ENCODE measurements at regions not wholly inside any gene's neighbourhood (a gene's known extent, or its start where the extent isn't known, plus 50 kb on each side); places are given as distances from the start of the nearest gene placed in this dataset.
"Not testable (repeated sequence)": the region's sequence is repeated elsewhere in the genome, so short reads cannot be mapped to it uniquely, and the experiment has no call there.

DNA sequence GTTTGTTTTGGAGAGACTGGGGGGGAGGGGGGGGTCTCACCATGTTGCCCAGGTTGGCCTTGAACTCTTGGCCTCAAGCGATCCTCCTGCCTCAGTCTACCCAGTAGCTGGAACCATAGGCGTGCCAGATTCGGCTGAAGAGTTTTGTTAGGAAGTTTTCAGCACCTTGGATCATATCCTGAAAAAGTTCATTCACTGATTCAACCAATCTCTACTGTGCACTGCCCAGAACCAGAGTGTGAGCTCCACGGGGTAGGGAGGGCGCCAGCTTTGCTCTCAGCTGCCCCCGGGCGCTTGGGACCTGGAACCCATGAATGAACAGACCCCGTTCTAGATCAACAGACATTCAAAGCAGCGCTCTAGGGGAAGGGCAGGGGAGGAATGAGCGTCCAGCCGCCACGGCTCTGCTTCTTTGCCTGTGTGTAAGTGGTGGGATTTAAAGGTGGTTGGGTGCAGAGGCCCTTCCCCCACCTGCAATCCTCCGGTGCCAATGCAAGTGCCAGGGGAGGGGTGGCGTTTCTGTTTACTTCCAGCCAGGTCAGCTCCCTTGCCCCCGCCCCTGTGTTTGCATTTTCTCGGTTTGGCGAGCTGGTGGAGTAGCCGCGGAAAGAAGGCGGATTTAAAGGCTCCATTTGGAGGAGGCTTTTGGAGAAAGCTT lies 176.2 kb downstream of the OR4M2 start:
- H3K27ac ChIP-seq (ENCODE audit: control insufficient read depth, insufficient read depth, low read length); dilution Hi-C loops (cut with MboI; ENCODE audit: extremely low pct_ligation_motif_present, low sequenced_read_pairs); H2AFZ ChIP-seq (ENCODE audit: control insufficient read depth, low read length); H3K27me3 ChIP-seq (ENCODE audit: control insufficient read depth, extremely low read depth, insufficient read depth, low read length); H3K9ac ChIP-seq (ENCODE audit: control insufficient read depth, extremely low read depth, insufficient read depth, low read length); H3K4me3 ChIP-seq (ENCODE audit: control insufficient read depth in 2 of 3, extremely low read depth in 1 of 3, insufficient read depth in 2 of 3, low read depth in 1 of 3, low read length in 3 of 3); FAIRE-seq; H3K4me1 ChIP-seq (ENCODE audit: control insufficient read depth, extremely low read depth, insufficient read depth, low read length); H4K20me1 ChIP-seq (ENCODE audit: control insufficient read depth, extremely low read depth, insufficient read depth, low read length); H3K9me1 ChIP-seq (ENCODE audit: control insufficient read depth, extremely low read depth, insufficient read depth, low read length); DNase-seq (ENCODE audit: low read depth, low spot score); H3K79me2 ChIP-seq (ENCODE audit: control insufficient read depth, insufficient read depth, low read length); H3K36me3 ChIP-seq (ENCODE audit: control insufficient read depth in 2 of 2, extremely low read depth in 1 of 2, insufficient read depth in 2 of 2, low read length in 2 of 2); H3K4me2 ChIP-seq (ENCODE audit: control insufficient read depth, extremely low read depth, insufficient read depth, low read depth, low read length): not testable (repeated sequence)
- H3K9me3 ChIP-seq (ENCODE audit: control insufficient read depth, low read depth, low read length): peaks cover 60% of the 10 kb centered on the region

DNA sequence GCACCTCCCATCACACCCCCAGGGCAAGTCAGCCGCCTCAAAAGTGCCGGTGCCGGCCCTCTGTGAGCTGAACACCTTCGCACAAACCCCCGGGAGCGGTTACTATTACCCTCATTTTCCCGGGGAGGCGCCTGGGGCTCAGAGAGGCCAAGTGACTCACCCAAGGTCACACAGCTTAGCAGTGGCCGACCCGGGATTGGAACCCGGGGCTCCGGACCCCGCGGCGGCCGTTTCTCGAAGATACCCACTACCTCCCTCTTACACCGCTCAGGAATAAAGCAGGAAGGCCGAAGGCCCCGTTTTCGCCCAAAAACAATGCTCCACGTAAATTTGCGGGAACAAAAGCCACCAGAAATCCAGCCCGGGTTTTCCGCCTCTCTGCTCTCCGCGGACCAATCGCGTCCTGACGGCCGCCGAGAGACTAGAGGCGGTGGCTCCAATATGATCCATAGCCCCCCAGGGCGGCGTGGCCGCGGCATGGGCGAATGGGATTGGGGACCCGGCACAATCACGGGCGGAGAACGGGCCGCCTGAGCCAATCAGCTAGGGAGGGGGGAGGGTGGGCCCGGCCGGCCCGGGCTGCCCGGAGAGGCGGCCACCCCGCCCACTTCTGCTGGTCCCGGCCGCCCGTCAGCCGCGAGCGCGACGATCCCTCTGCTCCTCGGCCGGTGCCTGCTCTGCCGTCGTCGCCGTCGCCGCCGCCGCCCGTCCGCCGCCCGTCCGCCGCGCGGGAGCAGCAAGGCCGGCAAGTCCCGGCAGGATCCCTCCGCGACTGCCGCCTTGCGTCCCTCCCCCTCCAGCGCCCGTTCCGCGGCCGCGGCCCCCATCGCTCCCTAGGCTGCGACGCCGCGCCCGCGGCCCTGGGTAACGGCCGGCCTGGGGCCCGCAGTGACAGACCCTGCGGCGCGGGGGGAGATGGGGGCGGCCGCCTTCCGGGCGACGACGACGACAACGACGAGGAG lies 177.0 kb downstream of the OR4M2 start:
- dilution Hi-C loops (cut with MboI; ENCODE audit: extremely low pct_ligation_motif_present, low sequenced_read_pairs): no loop called here
- Histone ChIP-seq H3K36me3 (ENCODE audit: control insufficient read depth in 2 of 2, extremely low read depth in 1 of 2, insufficient read depth in 2 of 2, low read length in 2 of 2) (no peaks in the 10 kb centered on the region), H3K4me1 (ENCODE audit: control insufficient read depth, extremely low read depth, insufficient read depth, low read length) (no peaks in the 10 kb centered on the region), H3K27ac (ENCODE audit: control insufficient read depth, insufficient read depth, low read length) (no peak overlapping the region), H3K9ac (ENCODE audit: control insufficient read depth, extremely low read depth, insufficient read depth, low read length) (no peak overlapping the region), H3K79me2 (ENCODE audit: control insufficient read depth, insufficient read depth, low read length) (no peaks in the 10 kb centered on the region), H3K4me2 (ENCODE audit: control insufficient read depth, extremely low read depth, insufficient read depth, low read depth, low read length) (no peak overlapping the region), H3K9me3 (ENCODE audit: control insufficient read depth, low read depth, low read length) (peaks cover 53% of the 10 kb centered on the region), H3K4me3 (ENCODE audit: control insufficient read depth in 2 of 3, extremely low read depth in 1 of 3, insufficient read depth in 2 of 3, low read depth in 1 of 3, low read length in 3 of 3) (no peak overlapping the region), H4K20me1 (ENCODE audit: control insufficient read depth, extremely low read depth, insufficient read depth, low read length) (no peaks in the 10 kb centered on the region), H3K9me1 (ENCODE audit: control insufficient read depth, extremely low read depth, insufficient read depth, low read length) (no peaks in the 10 kb centered on the region), H2AFZ (ENCODE audit: control insufficient read depth, low read length) (no peak overlapping the region), H3K27me3 (ENCODE audit: control insufficient read depth, extremely low read depth, insufficient read depth, low read length) (no peaks in the 10 kb centered on the region)
- TF ChIP-seq, protein P1, sequence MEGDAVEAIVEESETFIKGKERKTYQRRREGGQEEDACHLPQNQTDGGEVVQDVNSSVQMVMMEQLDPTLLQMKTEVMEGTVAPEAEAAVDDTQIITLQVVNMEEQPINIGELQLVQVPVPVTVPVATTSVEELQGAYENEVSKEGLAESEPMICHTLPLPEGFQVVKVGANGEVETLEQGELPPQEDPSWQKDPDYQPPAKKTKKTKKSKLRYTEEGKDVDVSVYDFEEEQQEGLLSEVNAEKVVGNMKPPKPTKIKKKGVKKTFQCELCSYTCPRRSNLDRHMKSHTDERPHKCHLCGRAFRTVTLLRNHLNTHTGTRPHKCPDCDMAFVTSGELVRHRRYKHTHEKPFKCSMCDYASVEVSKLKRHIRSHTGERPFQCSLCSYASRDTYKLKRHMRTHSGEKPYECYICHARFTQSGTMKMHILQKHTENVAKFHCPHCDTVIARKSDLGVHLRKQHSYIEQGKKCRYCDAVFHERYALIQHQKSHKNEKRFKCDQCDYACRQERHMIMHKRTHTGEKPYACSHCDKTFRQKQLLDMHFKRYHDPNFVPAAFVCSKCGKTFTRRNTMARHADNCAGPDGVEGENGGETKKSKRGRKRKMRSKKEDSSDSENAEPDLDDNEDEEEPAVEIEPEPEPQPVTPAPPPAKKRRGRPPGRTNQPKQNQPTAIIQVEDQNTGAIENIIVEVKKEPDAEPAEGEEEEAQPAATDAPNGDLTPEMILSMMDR (optimal IDR thresholded peaks at IDR 0.05 in 1 of 3, IDR thresholded peaks at IDR 0.05 in 1 of 3, conservative IDR thresholded peaks at IDR 0.05 in 1 of 3; ENCODE audit: extremely low read depth in 1 of 3, insufficient read depth in 2 of 3, low read length in 3 of 3): no peak
- TF ChIP-seq EZH2 (IDR thresholded peaks at IDR 0.05; ENCODE audit: low read length): no peak
- DNase-seq (ENCODE audit: low read depth, low spot score) (no peak), FAIRE-seq (no peak)
